HUES48 (cell line): ENCODE measurements at regions not wholly inside any gene's neighbourhood (a gene's known extent, or its start where the extent isn't known, plus 50 kb on each side); places are given as distances from the start of the nearest gene placed in this dataset.
"Not testable (repeated sequence)": the region's sequence is repeated elsewhere in the genome, so short reads cannot be mapped to it uniquely, and the experiment has no call there.

Experiments used
- H3K27ac ChIP-seq: one replicate; pipeline ENCODE4 v1.7.0; 2013; ENCODE audit warnings: low read depth, low read length, inconsistent platforms
- H3K27me3 ChIP-seq: 2 replicates; pipeline ENCODE4 v1.6.1; 2013; ENCODE audit warnings: mild to moderate bottlenecking, low read length; ENCODE audit not compliant: control insufficient read depth, insufficient read depth
- H3K36me3 ChIP-seq: 2 replicates; pipeline ENCODE4 v1.6.1; 2013; ENCODE audit warnings: low read length; ENCODE audit not compliant: control insufficient read depth, insufficient read depth
- H3K4me1 ChIP-seq: 2 replicates; pipeline ENCODE4 v1.6.1; 2013; ENCODE audit warnings: mild to moderate bottlenecking, low read length; ENCODE audit not compliant: control insufficient read depth, insufficient read depth
- H3K4me3 ChIP-seq: 2 replicates; pipeline ENCODE4 v1.5.1; 2013; ENCODE audit warnings: mild to moderate bottlenecking, low read depth, low read length
- H3K9ac ChIP-seq: 2 replicates; pipeline ENCODE4 v1.6.1; 2013; ENCODE audit warnings: mild to moderate bottlenecking, low read depth, low read length, moderate library complexity
- H3K9me3 ChIP-seq: 2 replicates; pipeline ENCODE4 v1.6.1; 2013; ENCODE audit warnings: low read length; ENCODE audit not compliant: control insufficient read depth, insufficient read depth

- Histone ChIP-seq H3K4me3 (no peak overlapping the region), H3K36me3 (no peaks in the 10 kb centered on the region), H3K9me3 (no peaks in the 10 kb centered on the region), H3K27me3 (no peaks in the 10 kb centered on the region), H3K9ac (no peak overlapping the region), H3K27ac (no peak overlapping the region), H3K4me1 (no peaks in the 10 kb centered on the region)
Measured at GRCh38 chr16:56019274-56019673, 144.1 kb upstream of the CES5A start.

GRCh38 chr16:56013962-56014552 lies 138.9 kb upstream of the CES5A start:
- H3K27ac ChIP-seq: no peak overlapping the region
- H3K4me3 ChIP-seq: no peak overlapping the region
- H3K9me3 ChIP-seq: no peaks in the 10 kb centered on the region
- H3K4me1 ChIP-seq: no peaks in the 10 kb centered on the region
- no peaks in the 10 kb centered on the region for H3K27me3 ChIP-seq
- H3K9ac ChIP-seq: no peak overlapping the region
- no peaks in the 10 kb centered on the region for H3K36me3 ChIP-seq

GRCh38 chr16:56012482-56012811 lies 137.3 kb upstream of the CES5A start:
- Histone ChIP-seq H3K27ac (no peak overlapping the region), H3K4me3 (no peak overlapping the region), H3K9ac (no peak overlapping the region), H3K27me3 (no peaks in the 10 kb centered on the region), H3K36me3 (no peaks in the 10 kb centered on the region), H3K9me3 (no peaks in the 10 kb centered on the region), H3K4me1 (no peaks in the 10 kb centered on the region)

- Histone ChIP-seq H3K27me3 (no peaks in the 10 kb centered on the region), H3K4me1 (no peaks in the 10 kb centered on the region), H3K9me3 (no peaks in the 10 kb centered on the region), H3K9ac (no peak overlapping the region), H3K4me3 (no peak overlapping the region), H3K36me3 (no peaks in the 10 kb centered on the region), H3K27ac (no peak overlapping the region)
Measured at GRCh38 chr16:56011808-56012481, 136.8 kb upstream of the CES5A start.

GRCh38 chr16:56005958-56006357 lies 130.8 kb upstream of the CES5A start:
- H3K4me1 ChIP-seq: peaks cover 8% of the 10 kb centered on the region
- H3K9me3 ChIP-seq: no peaks in the 10 kb centered on the region
- H3K27ac ChIP-seq: no peak overlapping the region
- no peaks in the 10 kb centered on the region for H3K36me3 ChIP-seq
- H3K9ac ChIP-seq: no peak overlapping the region
- no peaks in the 10 kb centered on the region for H3K27me3 ChIP-seq
- no peak overlapping the region for H3K4me3 ChIP-seq

- Histone ChIP-seq H3K4me3 (no peak overlapping the region), H3K9me3 (peaks cover 3% of the 10 kb centered on the region; the same call in 1 of the 2 replicates), H3K4me1 (no peaks in the 10 kb centered on the region), H3K36me3 (no peaks in the 10 kb centered on the region), H3K9ac (no peak overlapping the region), H3K27me3 (no peaks in the 10 kb centered on the region), H3K27ac (no peak overlapping the region)
Measured at GRCh38 chr16:55999683-56000082, 124.5 kb upstream of the CES5A start.

GRCh38 chr16:55993088-55993487 lies 117.9 kb upstream of the CES5A start:
- Histone ChIP-seq H3K27me3 (no peaks in the 10 kb centered on the region), H3K4me1 (no peaks in the 10 kb centered on the region), H3K36me3 (no peaks in the 10 kb centered on the region), H3K9me3 (no peaks in the 10 kb centered on the region; the same call in 1 of the 2 replicates), H3K27ac (no peak overlapping the region), H3K4me3 (no peak overlapping the region), H3K9ac (no peak overlapping the region)

GRCh38 chr16:55992551-55992950 lies 117.4 kb upstream of the CES5A start:
- Histone ChIP-seq H3K36me3 (no peaks in the 10 kb centered on the region), H3K9me3 (peaks cover 4% of the 10 kb centered on the region; the same call in 1 of the 2 replicates), H3K9ac (no peak overlapping the region), H3K4me3 (no peak overlapping the region), H3K4me1 (no peaks in the 10 kb centered on the region), H3K27ac (no peak overlapping the region), H3K27me3 (no peaks in the 10 kb centered on the region)

- no peak overlapping the region for H3K9ac ChIP-seq
- H3K4me1 ChIP-seq: no peaks in the 10 kb centered on the region
- H3K9me3 ChIP-seq: peaks cover 4% of the 10 kb centered on the region; the same call in 1 of the 2 replicates
- no peaks in the 10 kb centered on the region for H3K36me3 ChIP-seq
- H3K4me3 ChIP-seq: no peak overlapping the region
- no peak overlapping the region for H3K27ac ChIP-seq
- H3K27me3 ChIP-seq: no peaks in the 10 kb centered on the region
Measured at GRCh38 chr16:55991843-55992242, 116.7 kb upstream of the CES5A start.

- Histone ChIP-seq H3K9ac (no peak overlapping the region), H3K36me3 (no peaks in the 10 kb centered on the region), H3K27me3 (no peaks in the 10 kb centered on the region), H3K27ac (no peak overlapping the region), H3K4me1 (no peaks in the 10 kb centered on the region), H3K9me3 (peaks cover 4% of the 10 kb centered on the region; the same call in 1 of the 2 replicates), H3K4me3 (no peak overlapping the region)
Measured at GRCh38 chr16:55989569-55989907, 114.4 kb upstream of the CES5A start.

- H3K9me3 ChIP-seq, H3K9ac ChIP-seq, H3K4me1 ChIP-seq, H3K27ac ChIP-seq, H3K36me3 ChIP-seq, H3K27me3 ChIP-seq, H3K4me3 ChIP-seq: not testable (repeated sequence)
Measured at GRCh38 chr16:55988850-55989568, 113.8 kb upstream of the CES5A start.
